SIG-M5 (cell line): ENCODE measurements at regions not wholly inside any gene's neighbourhood (a gene's known extent, or its start where the extent isn't known, plus 50 kb on each side); places are given as distances from the start of the nearest gene placed in this dataset.

Experiments
- DNase-seq: peaks from one replicate; lab custom pipeline; 2025; lab: John Stamatoyannopoulos, UW

DNA sequence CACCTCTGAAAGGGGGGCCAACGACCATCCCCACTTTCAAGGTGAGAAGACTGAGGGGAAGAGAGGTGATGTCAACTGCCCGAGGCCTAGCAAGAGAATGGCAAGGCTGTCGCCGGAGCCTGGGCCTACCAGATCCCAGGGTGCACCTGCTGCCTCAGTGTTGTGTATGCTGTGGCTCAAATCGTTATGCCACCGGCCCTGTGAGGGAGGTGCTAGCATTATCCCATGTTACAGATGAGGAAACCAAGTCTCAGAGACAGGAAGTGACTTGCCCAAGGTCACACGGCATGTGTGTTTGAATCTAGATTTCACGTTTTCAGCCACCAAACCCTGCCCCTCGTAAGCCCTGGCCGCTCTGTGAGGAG lies 152.5 kb downstream of the CEBPB start:
- DNase-seq, result no peak

DNA sequence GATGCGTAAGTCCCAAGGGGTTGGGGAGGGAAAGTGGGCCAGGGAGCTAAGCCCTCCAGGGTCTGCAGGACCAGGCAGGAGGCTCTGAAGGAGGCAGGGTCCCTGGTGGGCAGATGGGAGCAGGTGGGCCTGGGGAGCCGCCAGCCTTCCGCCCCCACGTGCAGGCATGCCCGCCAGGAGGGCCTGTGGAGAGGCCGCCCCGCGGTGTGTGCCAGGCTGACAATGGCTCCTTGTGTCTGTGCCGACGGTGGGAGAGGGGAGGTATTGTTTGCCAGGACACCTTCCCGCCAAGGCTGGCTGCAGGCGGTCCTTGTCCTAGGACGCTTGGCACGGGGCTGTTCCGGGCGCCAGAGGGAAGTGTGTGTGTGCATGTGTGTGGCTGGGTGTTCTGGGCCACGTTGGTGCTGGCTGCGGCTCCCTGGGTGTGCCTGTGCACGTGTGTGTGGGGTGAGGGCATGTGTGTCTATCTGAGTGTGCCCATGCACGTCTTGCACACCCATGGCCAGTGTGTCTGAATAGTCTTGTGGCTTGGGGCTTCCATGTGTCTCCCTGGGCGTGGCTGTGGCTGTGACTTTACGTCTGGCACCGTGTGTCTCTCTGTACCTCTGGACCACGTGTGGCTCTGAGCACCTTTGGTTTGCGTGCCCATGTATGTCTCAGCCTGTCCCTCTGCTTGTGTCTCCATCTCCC lies 153.0 kb downstream of the CEBPB start:
- DNase-seq, result no peak

DNA sequence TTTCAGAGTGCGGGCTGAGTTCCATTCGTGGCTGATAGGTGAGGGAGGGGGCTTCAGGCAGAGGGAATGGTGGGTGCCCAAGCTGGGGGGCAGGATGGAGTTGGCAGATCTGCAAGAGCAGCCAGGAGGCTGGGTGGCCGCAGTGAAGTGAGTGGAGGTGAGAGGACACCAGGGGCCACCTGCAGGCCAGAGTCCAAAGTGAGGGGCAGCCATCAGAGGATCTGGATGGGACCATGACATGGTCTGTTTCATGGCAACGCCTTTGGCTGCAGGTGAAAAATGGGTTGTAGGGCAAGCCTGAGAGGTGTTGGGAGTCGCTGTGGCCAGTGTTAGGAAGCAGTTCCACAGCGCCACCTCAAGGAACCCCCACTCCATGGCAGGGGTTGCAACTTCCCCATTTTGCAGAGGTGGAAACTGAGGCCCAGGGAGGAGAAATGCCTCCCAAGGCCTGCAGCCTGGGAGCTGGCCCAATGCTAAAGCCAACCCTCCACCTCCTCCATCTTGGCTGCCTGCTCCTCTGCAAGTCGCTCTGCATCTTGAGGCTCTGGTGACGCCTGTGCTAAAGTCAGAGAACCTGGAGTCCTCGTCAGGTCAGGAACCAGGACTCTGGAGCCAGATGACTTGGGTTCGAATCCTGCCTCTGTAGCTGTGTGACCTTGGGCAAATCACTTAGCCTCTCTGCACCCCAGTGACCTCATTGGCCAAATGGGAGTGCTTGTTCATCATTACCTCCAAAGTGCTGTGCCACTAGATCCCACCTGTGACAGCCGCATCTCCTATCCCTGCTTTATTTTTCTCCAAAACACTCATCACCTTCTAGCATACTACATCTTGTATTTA lies 153.8 kb downstream of the CEBPB start:
- no peak for DNase-seq

DNA sequence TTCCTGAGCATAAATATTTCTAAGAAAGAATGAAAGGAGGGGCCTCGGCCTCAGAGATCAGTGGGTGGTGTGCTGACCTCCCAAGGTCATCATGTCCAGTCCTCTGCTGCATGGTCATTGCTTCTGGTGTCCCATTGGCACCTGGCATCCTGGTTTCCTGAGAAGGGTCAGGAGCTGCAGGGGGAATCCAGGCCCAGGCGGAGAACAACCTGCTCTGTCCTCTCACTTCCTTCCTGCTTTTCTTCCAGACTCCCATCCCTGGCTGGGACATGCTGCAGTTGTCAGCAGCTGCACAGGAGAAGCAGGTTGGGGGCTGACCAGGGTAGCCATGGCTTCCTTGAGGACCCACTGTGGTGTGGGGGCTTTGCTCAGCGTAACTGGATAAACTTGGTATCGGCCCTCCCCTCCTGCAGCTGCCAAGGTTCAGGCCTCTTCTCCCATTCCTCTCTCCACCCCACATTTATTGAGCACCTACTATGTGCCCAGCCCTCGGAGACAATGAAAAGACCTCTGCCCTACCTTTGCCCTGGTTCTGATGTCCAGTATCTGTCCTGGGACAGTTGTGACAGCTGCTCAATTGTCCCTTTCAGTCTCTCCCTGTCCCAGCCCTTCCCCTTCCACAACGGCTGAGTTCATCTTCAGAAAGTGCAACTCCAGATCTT lies 155.2 kb downstream of the CEBPB start:
- no peak for DNase-seq

DNA sequence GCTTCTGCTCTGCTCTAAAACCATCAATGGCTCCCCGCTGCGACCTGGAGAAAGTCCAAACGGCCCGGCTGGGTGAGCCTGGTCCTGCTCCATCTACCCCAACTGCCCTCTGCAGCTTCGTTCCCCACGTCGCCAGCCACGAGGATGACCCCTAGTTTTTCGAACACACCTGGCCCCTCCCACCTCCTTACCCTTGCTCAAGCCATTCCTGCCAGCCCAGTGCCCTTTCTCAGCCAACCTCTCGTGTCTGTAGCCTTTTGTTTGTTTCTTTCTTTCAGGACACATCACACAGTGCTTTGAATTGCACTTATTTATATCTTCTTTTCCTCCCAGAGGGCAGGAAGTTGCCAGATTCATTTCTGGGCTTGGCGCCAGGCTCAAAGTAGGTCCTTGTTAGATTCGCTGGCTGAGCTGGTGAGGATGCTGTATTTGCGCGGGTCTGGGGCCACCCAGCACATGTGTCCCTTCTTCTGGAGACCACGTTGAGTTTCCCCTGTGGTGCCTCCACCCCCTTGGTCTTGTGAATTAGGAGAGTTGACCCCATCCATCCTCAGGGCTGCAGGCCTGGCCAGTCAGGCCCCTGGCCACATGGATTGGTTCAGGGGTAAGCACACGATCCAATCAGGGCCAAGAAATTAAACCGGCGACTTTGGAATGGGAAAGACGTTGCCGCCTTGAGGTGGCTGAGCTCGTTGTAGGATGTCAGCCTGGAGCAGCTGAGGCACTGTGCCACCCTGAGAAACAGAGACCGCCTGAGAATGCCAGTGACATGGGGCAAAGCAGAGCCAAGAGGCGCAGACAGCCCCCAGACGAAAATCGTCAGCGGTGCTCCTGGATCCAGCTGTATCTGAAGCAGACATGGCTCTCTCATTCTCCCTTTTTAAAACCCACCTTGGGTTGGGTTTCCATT lies 156.0 kb downstream of the CEBPB start:
- no peak for DNase-seq

DNA sequence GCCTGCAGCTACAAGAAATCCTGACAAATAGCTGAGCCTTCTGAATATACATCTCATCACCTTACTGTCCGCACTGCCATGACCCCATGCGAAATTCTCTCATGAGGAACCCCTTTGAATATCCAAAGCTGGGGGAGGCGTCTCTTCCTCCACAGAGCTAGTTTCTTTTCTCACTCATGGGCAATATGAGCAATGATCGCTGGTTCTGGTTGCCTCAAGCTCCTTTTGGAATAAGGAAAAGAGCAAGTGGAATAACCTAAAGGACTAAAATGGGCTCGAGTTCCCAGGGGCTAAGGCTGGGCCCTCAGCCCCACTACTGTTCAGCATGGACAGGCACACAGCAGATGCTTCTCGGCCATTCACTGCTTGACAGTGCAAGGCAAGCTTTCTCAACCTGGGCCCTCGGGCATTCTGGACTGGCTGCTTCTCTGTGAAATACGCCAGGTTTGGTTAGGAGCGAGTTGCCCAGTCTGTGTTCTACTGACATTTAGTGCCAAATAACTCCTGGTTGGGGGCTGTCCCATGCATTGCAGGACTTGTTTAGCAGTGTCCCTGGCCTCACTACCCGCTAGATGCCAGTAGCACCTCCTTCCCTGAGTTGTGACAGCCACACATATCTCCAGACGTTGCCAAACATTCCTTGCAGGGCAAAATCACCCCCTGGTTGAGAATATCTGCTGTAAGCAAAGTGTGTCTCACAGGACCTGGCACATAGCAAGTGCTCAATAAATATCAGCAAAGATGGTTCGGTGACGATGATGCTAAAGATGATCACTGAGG lies 156.8 kb downstream of the CEBPB start:
- no peak for DNase-seq

DNA sequence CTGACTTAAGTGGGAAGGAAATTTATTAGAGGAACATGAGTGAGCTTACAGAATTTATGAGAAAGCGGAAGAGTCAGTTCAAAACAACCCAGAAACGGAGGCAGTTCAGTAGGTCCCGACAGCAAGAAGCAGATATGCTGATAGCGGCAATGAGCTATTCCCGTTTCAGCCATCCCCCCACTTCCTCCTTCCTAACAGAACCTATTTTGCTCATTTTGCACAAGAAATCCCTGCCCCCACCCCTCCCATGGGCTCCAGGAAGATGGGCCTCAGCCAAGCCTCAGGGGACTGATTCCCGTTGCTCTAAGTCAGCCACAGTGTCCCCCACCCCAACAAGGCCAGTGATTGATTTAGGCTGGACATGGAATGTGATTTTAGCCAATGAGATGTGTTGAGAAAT lies 157.5 kb downstream of the CEBPB start:
- DNase-seq, result peak; percentile 48

DNA sequence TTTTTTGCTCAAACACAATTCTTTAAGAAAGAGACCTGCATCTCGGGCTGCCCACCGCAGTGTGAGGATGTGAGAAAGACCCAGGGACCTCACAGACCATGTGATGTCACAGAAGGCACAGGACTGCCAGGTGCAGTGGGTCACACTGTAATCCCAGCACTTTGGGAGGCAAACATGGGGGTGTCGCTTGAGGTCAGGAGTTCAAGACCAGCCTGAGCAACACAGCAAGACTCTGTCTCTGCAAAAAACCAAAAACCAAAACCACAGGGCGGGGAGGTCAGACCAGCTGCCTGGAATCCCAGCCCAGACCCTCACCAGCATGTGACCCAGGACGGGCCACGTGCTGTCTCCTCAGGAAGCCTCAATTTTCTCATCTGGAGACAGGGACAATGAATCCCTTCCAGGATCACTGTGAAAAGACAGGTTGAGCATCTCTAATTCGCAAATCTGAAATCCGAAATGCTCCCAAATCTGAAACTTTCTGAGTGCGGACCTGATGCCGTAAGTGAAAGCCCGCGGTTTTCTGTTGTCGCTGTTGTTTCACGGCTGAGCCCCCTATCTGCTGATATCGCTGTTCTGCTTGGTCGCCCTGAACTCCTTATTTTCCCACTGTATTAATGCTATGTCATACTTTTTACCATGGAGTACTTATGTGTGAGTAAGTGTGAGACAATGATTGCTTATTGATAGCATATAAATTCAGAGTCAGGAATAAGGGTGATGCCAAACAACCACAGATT lies 159.5 kb upstream of the PTPN1 start:
- no peak for DNase-seq

DNA sequence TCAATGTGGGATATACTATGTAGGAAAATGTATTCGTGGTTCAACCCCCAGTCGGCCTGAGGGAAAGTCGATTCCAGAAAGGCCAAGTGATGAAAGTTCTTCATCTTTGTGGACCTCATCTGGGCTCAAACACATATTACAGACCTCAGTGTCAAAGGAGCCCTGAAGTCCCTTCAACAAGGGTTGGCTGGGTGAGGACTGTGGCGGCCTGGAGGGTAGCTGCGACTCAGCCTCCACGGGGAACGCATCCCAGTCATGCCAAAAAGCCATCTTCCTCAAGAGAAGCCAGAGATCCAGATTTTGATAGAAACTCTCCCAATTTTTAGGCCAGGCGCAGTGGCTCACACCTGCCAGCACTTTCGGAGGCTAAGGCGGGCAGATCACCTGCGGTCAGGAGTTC lies 158.6 kb upstream of the PTPN1 start:
- no peak for DNase-seq

DNA sequence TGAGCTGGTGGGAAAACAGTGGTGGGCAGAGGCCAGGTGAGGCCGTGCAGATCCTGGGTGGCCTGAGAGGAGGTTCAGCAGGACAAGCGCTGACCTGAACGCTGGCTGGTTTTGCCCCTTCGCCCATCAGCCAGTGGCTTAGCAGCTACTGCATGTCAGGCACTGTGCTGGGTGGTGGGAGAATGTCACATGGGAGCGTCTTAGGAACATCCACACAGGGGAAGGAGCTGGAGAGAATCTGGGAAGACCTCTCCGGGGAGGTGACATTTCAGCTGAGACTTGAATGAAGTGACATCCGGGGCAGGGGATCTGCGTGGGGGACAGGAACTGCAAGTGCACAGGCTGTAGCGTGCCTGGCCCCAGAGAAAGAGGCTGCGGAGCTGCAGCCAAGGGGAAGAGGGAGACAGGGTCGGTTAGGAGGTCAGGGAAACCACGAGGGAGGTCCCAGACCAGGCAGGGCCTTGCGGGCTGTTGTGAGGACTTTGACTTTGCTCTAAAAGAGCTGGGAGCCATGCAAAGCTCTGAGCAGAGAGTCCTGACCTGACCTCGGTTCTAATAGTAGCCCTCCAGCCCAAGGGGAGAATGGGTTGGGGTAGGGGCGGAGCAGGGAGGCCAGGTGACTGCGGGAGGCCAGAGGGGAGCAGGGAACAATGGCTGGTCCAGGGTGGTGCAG lies 156.8 kb upstream of the PTPN1 start:
- DNase-seq, result no peak

DNA sequence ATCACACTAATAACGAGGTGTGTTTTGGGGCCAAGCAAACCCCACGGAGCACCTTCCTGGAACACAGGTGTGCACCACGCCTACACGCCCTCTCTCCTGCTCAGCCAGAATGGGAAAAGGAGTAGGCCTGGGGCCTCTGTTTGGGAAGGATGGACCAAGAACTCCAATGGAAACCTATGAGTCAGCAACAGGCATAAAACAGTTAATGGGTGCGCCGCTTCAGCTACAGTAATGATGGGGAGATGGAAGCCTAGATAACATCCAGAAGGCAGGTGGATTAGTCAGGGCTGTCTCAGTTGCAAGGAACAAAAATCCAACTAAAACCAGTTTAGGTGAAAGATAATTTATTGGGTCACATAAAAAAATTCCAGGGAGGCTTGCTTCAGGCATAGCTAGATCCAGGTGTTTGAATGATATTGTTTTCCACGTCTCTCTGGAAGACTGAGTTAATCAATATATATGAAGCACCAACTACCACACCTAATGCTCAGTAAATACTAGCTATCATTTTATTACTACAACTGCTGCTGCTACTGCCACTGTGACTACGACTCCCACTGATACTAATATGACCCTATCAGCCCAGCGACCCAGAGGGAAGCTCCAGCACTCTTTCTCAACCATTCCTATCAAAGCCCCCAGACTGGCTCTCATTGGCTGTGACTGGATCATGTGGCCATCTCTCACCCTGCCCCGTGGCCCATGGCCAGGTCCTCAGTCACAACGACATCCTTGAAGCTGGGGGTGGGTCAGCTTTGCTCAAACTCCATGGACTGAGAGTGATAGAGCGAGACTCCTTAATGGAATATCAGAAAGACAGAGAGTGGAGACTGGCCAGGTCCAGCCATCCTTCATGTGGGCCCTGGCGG lies 155.2 kb upstream of the PTPN1 start:
- DNase-seq, result no peak

DNA sequence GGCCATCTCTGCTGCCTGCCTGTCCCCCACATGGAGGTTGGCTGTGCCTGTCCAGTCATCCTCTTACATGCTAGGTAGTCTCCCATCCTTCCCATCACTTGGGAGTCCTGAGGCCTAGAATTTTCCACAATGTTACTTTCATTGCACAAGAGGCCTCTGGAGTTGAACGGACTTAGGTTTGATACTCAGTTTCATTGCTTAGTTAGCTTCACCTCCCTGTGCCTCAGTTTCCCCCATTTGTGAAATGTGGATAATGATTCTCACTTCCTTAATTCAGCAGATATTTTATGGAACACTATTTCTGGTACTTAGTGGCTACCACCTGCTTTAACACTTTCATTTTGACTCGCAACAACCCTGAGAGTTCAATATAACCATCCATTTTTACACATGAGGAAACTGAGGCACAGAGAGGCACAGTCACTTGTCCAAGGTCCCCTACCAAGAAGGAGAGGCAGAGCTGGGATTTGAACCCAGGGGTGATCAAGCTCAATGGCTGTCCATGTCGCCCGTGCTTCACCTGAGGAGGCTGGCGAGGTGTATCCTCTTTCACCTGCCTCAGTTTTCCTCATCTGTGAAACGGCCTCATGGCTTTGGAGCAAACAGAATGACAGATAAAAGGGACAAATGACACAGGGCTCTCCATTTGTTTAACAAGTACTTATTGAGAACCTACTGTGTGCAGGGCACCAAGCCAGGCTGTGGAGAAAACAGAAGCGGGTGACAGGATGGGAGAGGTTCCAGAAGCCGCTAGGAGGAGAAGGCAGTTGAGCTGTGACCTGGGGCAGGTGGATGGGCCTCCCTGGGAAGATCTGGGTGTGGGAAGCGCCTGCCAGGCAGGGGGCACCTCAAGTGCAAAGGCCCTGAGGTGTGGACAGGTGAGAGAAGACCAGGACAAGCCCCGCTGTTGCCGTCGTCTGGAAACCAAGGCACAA lies 154.3 kb upstream of the PTPN1 start:
- DNase-seq, result no peak

DNA sequence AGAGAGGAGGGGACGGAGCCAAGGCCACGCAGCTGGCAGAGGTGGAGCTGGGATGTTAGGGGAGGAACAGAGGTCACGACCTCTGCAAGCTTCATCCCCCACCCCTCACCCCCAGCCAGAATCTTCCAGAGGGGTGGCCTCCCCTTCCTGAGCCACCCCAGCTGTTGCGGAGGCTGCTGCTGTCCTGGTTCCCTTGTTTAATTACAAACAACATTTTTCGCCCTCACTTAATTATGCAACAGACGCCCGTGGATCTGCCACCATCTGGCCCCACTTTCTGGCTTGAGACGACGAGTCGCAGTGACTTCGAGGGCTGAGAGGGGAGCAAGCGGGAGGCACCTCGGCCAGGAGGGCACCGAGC lies 153.7 kb upstream of the PTPN1 start:
- no peak for DNase-seq

DNA sequence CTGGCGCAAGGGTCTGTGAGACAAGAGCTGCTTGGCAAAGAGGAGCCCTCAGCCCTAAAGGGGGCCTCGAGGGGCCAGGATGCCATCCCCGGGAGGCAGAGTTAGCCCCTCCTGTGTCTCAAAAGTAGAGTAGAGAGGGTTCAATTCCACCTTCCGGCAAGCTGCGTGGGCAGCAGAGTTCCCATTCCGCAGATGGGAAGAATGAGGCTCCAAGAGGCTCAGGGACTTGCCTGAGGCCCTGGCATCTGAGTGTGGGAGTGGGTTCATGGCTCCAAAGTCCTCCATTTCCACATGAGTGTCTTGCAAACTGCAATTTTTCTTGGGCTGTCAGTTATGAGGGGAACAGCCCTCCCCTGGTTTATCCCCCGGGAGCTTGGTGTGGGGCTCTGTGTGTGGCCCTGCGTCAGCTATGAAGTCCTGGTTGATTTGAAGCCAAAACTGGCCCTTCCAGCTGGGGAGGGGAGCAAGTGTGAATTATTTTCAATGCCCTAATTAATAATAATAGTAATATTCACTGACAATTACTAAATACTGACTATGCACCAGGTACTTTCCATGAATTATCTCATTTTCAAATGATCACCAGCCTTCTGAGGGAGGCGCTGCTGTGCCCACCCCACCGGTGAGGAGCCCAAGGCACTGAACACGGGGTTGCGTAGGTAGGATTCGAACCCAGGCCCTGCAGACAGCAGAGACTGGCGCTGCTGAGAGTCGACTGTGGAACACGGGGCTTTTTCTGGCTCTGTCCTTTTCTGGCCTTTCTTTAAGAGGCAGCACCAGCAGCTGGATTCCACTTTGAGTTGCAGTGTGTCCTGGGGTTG lies 153.0 kb upstream of the PTPN1 start:
- DNase-seq, result no peak

DNA sequence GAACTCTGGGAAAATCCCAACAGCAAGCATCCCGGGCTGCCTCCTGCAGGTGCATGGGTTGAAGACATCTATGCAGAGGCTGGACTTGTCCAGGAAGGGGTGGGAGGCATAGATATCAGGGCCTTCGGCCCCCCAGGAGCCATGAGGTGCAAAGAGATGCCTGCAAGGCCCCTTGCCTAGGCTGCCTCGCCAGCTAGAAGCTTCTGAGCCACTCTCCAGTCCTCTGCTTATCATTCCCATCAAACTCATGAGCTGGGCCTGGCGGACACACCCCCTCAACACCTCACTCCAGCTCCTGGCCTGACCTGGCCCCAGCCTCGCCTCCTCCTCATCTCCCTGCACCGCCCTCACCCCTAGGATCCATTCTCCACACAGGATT lies 152.4 kb upstream of the PTPN1 start:
- DNase-seq, result no peak

DNA sequence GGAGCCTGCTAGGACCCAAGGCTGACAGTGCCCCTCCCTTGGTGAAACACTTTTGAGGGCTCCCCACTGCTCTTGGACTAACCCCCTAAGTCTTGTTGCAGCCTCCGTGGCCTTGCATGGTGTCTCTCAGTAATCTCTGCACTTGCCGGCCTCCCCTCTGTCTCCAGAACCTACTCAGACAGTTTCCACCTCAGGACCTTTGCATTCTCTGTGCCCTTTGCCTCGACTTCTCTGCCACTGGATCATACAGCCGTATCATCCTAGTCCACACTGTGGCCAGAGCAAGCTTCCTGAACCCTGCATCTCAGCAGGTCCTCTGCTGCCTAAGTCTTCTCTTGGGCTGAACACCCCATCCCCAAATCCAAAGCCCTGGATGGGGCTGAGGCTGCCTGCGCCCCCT lies 152.0 kb upstream of the PTPN1 start:
- DNase-seq, result no peak

DNA sequence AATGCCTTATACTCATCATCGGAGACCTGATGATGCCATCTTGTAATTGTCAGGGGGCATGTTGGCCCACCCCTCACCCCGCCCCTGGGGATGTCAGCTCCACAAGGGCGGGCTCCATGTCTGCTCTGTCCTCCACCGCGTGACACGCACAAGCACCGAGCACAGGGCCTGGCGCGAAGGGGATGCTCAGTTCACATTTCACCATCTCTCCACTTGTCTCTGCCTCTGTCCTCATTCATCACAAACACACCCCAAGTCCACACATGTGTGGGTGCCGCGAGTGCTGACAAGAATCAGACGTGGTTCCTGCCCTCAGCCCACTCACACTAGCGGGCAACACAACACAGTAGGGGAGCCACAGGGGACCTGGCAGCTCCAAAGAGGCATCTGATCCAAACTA lies 151.2 kb upstream of the PTPN1 start:
- DNase-seq, result no peak
